OCI-LY1 (cell line): ENCODE measurements at regions not wholly inside any gene's neighbourhood (a gene's known extent, or its start where the extent isn't known, plus 50 kb on each side); places are given as distances from the start of the nearest gene placed in this dataset.

Source experiments
- CTCF ChIP-seq: fragments of 200-600 bp; sonication (generic), shearing (Covaris generic); IDR thresholded peaks from 2 replicates; pipeline ENCODE4 v1.5.1; 2017; ENCODE audit warnings: mild to moderate bottlenecking, antibody characterized with exemption, low read length, moderate library complexity, mixed read lengths
- EZH2 ChIP-seq: fragments of 200-600 bp; sonication (generic), shearing (Covaris generic); IDR thresholded peaks from 2 replicates; pipeline ENCODE4 v1.8.0; 2017; ENCODE audit warnings: borderline replicate concordance, mixed run types, mild to moderate bottlenecking, antibody characterized with exemption, low read length, moderate library complexity, mixed read lengths

GRCh38 chr1:29437946-29438345 is 201.6 kb downstream of the PTPRU start:
- TF ChIP-seq CTCF, result no peak
- no peak for TF ChIP-seq EZH2
